ENCODE measurements at regions not wholly inside any gene's neighbourhood (a gene's known extent, or its start where the extent isn't known, plus 50 kb on each side); places are given as distances from the start of the nearest gene placed in this dataset.
A peak's percentile ranks its signal among the peaks of the same experiment; 100 is the strongest.

- TF ChIP-seq CTCF (IDR thresholded peaks at IDR 0.05; ENCODE audit: low read depth, low read length, missing control alignments), result no peak
- H3K4me3 ChIP-seq (ENCODE audit: low read depth, low read length), result no peak overlapping the region
- in situ Hi-C loops (cut with HindIII; ENCODE audit: low sequenced_read_pairs), result no loop called here
- no peak for DNase-seq (ENCODE audit: low read depth)
Observed at GRCh38 chr2:136539355-136539754, 226.0 kb upstream of the THSD7B start.

GRCh38 chr2:136538489-136538888 is 226.9 kb upstream of the THSD7B start:
- H3K4me3 ChIP-seq (ENCODE audit: low read depth, low read length), result no peak overlapping the region
- in situ Hi-C loops (cut with HindIII; ENCODE audit: low sequenced_read_pairs), result no loop called here
- DNase-seq (ENCODE audit: low read depth), result no peak
- no peak for TF ChIP-seq CTCF (IDR thresholded peaks at IDR 0.05; ENCODE audit: low read depth, low read length, missing control alignments)

GRCh38 chr2:136534811-136535210 is 230.5 kb upstream of the THSD7B start:
- DNase-seq (ENCODE audit: low read depth), result no peak
- in situ Hi-C loops (cut with HindIII; ENCODE audit: low sequenced_read_pairs), result no loop called here
- H3K4me3 ChIP-seq (ENCODE audit: low read depth, low read length), result no peak overlapping the region
- TF ChIP-seq CTCF (IDR thresholded peaks at IDR 0.05; ENCODE audit: low read depth, low read length, missing control alignments), result no peak

GRCh38 chr2:136532171-136532570 is 233.2 kb upstream of the THSD7B start:
- in situ Hi-C loops (cut with HindIII; ENCODE audit: low sequenced_read_pairs), result no loop called here
- no peak for DNase-seq (ENCODE audit: low read depth)
- H3K4me3 ChIP-seq (ENCODE audit: low read depth, low read length), result no peak overlapping the region
- no peak for TF ChIP-seq CTCF (IDR thresholded peaks at IDR 0.05; ENCODE audit: low read depth, low read length, missing control alignments)

- DNase-seq (ENCODE audit: low read depth), result no peak
- H3K4me3 ChIP-seq (ENCODE audit: low read depth, low read length), result no peak overlapping the region
- no peak for TF ChIP-seq CTCF (IDR thresholded peaks at IDR 0.05; ENCODE audit: low read depth, low read length, missing control alignments)
- in situ Hi-C loops (cut with HindIII; ENCODE audit: low sequenced_read_pairs), result no loop called here
Observed at GRCh38 chr2:136531731-136532130, 233.6 kb upstream of the THSD7B start.

- no peak overlapping the region for H3K4me3 ChIP-seq (ENCODE audit: low read depth, low read length)
- in situ Hi-C loops (cut with HindIII; ENCODE audit: low sequenced_read_pairs), result no loop called here
- TF ChIP-seq CTCF (IDR thresholded peaks at IDR 0.05; ENCODE audit: low read depth, low read length, missing control alignments), result no peak
- no peak for DNase-seq (ENCODE audit: low read depth)
Observed at GRCh38 chr2:136530146-136530545, 235.2 kb upstream of the THSD7B start.

- no peak for TF ChIP-seq CTCF (IDR thresholded peaks at IDR 0.05; ENCODE audit: low read depth, low read length, missing control alignments)
- peak; percentile 8 for DNase-seq (ENCODE audit: low read depth)
- H3K4me3 ChIP-seq (ENCODE audit: low read depth, low read length), result no peak overlapping the region
- in situ Hi-C loops (cut with HindIII; ENCODE audit: low sequenced_read_pairs), result loop anchor here (5.0 kb wide), 1 partner anchor 45 kb away; no protein-coding TSS in a partner anchor
Observed at GRCh38 chr2:136527560-136527959, 237.8 kb upstream of the THSD7B start.

Measured in astrocyte of the cerebellum (primary cell).